NB4 (cell line): ENCODE measurements at regions not wholly inside any gene's neighbourhood (a gene's known extent, or its start where the extent isn't known, plus 50 kb on each side); places are given as distances from the start of the nearest gene placed in this dataset.

Experiments
- DNase-seq: peaks from one replicate; pipeline ENCODE4 v3.0.0; 2010; ENCODE audit warnings: low read depth
- H3K4me3 ChIP-seq: one replicate; pipeline ENCODE4 v1.5.1; 2011; ENCODE audit warnings: mild to moderate bottlenecking, low read depth, low read length, moderate library complexity
- MAX ChIP-seq: IDR thresholded peaks from 2 replicates; pipeline ENCODE4 v1.6.1; 2011; ENCODE audit warnings: low read depth, low read length
- MYC ChIP-seq: IDR thresholded peaks from 2 replicates; pipeline ENCODE4 v1.6.1; 2011; ENCODE audit warnings: low read depth, low read length
- POLR2A ChIP-seq: IDR thresholded peaks from 2 replicates; pipeline ENCODE4 v1.6.1; 2011; ENCODE audit warnings: mild to moderate bottlenecking; ENCODE audit not compliant: insufficient read length; ENCODE audit errors: extremely low read depth
- TF ChIP-seq, protein P1 (sequence below): IDR thresholded peaks from one replicate; pipeline ENCODE4 v1.5.1; 2012; ENCODE audit warnings: low read depth, low read length

- H3K4me3 ChIP-seq = no peak overlapping the region
- TF ChIP-seq, protein P1, sequence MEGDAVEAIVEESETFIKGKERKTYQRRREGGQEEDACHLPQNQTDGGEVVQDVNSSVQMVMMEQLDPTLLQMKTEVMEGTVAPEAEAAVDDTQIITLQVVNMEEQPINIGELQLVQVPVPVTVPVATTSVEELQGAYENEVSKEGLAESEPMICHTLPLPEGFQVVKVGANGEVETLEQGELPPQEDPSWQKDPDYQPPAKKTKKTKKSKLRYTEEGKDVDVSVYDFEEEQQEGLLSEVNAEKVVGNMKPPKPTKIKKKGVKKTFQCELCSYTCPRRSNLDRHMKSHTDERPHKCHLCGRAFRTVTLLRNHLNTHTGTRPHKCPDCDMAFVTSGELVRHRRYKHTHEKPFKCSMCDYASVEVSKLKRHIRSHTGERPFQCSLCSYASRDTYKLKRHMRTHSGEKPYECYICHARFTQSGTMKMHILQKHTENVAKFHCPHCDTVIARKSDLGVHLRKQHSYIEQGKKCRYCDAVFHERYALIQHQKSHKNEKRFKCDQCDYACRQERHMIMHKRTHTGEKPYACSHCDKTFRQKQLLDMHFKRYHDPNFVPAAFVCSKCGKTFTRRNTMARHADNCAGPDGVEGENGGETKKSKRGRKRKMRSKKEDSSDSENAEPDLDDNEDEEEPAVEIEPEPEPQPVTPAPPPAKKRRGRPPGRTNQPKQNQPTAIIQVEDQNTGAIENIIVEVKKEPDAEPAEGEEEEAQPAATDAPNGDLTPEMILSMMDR = no peak
- no peak for TF ChIP-seq MAX
- TF ChIP-seq POLR2A = no peak
- TF ChIP-seq MYC = no peak
- DNase-seq = no peak
Observed at GRCh38 chr2:15792331-15792730, 148.0 kb upstream of the MYCN start.

- no peak overlapping the region for H3K4me3 ChIP-seq
- TF ChIP-seq MYC = no peak
- TF ChIP-seq MAX = no peak
- TF ChIP-seq, protein P1 = no peak
- no peak for TF ChIP-seq POLR2A
- DNase-seq = no peak
Observed at GRCh38 chr2:15793078-15793913, 147.1 kb upstream of the MYCN start.

GRCh38 chr2:15793978-15794377, 146.4 kb upstream of the MYCN start:
- no peak overlapping the region for H3K4me3 ChIP-seq
- TF ChIP-seq, protein P1 = no peak
- TF ChIP-seq POLR2A = no peak
- TF ChIP-seq MYC = no peak
- TF ChIP-seq MAX = no peak

GRCh38 chr2:15794608-15795134, 145.7 kb upstream of the MYCN start:
- no peak overlapping the region for H3K4me3 ChIP-seq
- TF ChIP-seq MAX (no peak), POLR2A (no peak)
- DNase-seq = no peak

More at GRCh38 chr2:15793978-15794377, 146.4 kb upstream of the MYCN start:
- no peak for DNase-seq

GRCh38 chr2:15795426-15795825, 144.9 kb upstream of the MYCN start:
- TF ChIP-seq MYC = no peak
- no peak for TF ChIP-seq POLR2A
- TF ChIP-seq, protein P1 = no peak
- TF ChIP-seq MAX = no peak
- no peak for DNase-seq
- no peak overlapping the region for H3K4me3 ChIP-seq

- TF ChIP-seq POLR2A = no peak
- no peak for TF ChIP-seq MAX
- TF ChIP-seq, protein P1 = no peak
- TF ChIP-seq MYC = no peak
- DNase-seq = no peak
- no peak overlapping the region for H3K4me3 ChIP-seq
Observed at GRCh38 chr2:15796167-15796942, 144.0 kb upstream of the MYCN start.
